IMR-90 (cell line): ENCODE measurements at regions not wholly inside any gene's neighbourhood (a gene's known extent, or its start where the extent isn't known, plus 50 kb on each side); places are given as distances from the start of the nearest gene placed in this dataset.

Experiments
- ATAC-seq: fragments of 200-7000 bp; cut with Tn5 transposase; 2 replicates; pipeline ENCODE4 v1.9.1; 2020; ENCODE audit warnings: low read depth, mild to moderate bottlenecking, moderate library complexity
- BruUV-seq: library from RNA; stranded (reverse); fragments of 400-500 nt; replicated peaks from 2 replicates; lab custom pipeline; 2021; lab: Mats Ljungman, UMichigan
- CTCF ChIA-PET: fragments of 300-600 bp; formaldehyde crosslinking; extraction: SDS; loops from one replicate; lab custom pipeline; 2021; ENCODE audit warnings: antibody characterized with exemption; lab: Yijun Ruan, JAX
- POLR2A ChIA-PET: fragments of 300-600 bp; sonication (Branson Sonifier 250); formaldehyde crosslinking; loops from one replicate; lab custom pipeline; 2022; ENCODE audit warnings: antibody characterized with exemption; ENCODE audit not compliant: unreplicated experiment; lab: Charles Lee
- DNase-seq: peaks from one replicate; pipeline ENCODE4 v3.0.0; 2013
- H2AFZ ChIP-seq: replicated peaks from 2 replicates; pipeline ENCODE3; 2013; ENCODE audit warnings: low read length, mild to moderate bottlenecking; ENCODE audit not compliant: poor library complexity
- H2AK5ac ChIP-seq: 2 replicates; pipeline ENCODE4 v1.6.1; 2013; ENCODE audit warnings: low read depth, low read length, inconsistent platforms
- H2AK9ac ChIP-seq: replicated peaks from 2 replicates; pipeline ENCODE3; 2013; ENCODE audit warnings: mild to moderate bottlenecking, low read depth, low read length, moderate library complexity; ENCODE audit not compliant: poor library complexity
- H2BK120ac ChIP-seq: 2 replicates; pipeline ENCODE4 v1.6.1; 2013; ENCODE audit warnings: low read depth, low read length, inconsistent platforms
- H2BK15ac ChIP-seq: 3 replicates; pipeline ENCODE4 v1.6.1; 2013; ENCODE audit warnings: low read depth, low read length, inconsistent platforms
- H2BK20ac ChIP-seq: 2 replicates; pipeline ENCODE4 v1.6.1; 2013; ENCODE audit warnings: low read depth, mild to moderate bottlenecking, inconsistent platforms, low read length, moderate library complexity
- H2BK5ac ChIP-seq: 2 replicates; pipeline ENCODE4 v1.6.1; 2013; ENCODE audit warnings: mild to moderate bottlenecking, low read depth, low read length, inconsistent platforms; ENCODE audit not compliant: poor library complexity, severe bottlenecking
- H3K14ac ChIP-seq: replicated peaks from 2 replicates; pipeline ENCODE4 v1.6.1; 2013; ENCODE audit warnings: low read depth, low read length, inconsistent platforms
- H3K18ac ChIP-seq: 2 replicates; pipeline ENCODE4 v1.6.1; 2013; ENCODE audit warnings: low read depth, low read length, control low read depth
- H3K23ac ChIP-seq: 2 replicates; pipeline ENCODE4 v1.6.1; 2013; ENCODE audit warnings: low read depth, low read length, inconsistent platforms
- H3K27ac ChIP-seq: 2 replicates; pipeline ENCODE4 v1.5.1; 2013; ENCODE audit warnings: mild to moderate bottlenecking, control low read depth, low read length; ENCODE audit not compliant: insufficient read depth
- H3K27me3 ChIP-seq: 2 replicates; pipeline ENCODE4 v1.6.1; 2013; ENCODE audit warnings: low read length; ENCODE audit not compliant: control insufficient read depth, insufficient read depth
- H3K36me3 ChIP-seq: 2 replicates; pipeline ENCODE4 v1.6.1; 2013; ENCODE audit warnings: low read length, mixed read lengths; ENCODE audit not compliant: control insufficient read depth, insufficient read depth
- H3K4ac ChIP-seq: 2 replicates; pipeline ENCODE4 v1.6.1; 2013; ENCODE audit warnings: low read depth, low read length, inconsistent platforms
- H3K4me1 ChIP-seq: 2 replicates; pipeline ENCODE4 v1.6.1; 2013; ENCODE audit warnings: low read length, mixed read lengths; ENCODE audit not compliant: control insufficient read depth, insufficient read depth
- H3K4me2 ChIP-seq: 2 replicates; pipeline ENCODE4 v1.6.1; 2013; ENCODE audit warnings: low read depth, mild to moderate bottlenecking, control low read depth, low read length, moderate library complexity
- H3K4me3 ChIP-seq: 2 replicates; pipeline ENCODE4 v1.5.1; 2013; ENCODE audit warnings: low read depth, mild to moderate bottlenecking, control low read depth, low read length, moderate library complexity; ENCODE audit not compliant: insufficient read depth
- H3K56ac ChIP-seq: 2 replicates; pipeline ENCODE4 v1.6.1; 2013; ENCODE audit warnings: low read length, inconsistent platforms; ENCODE audit not compliant: insufficient read depth; ENCODE audit errors: extremely low read depth
- H3K79me1 ChIP-seq, 2 experiments: 2 replicates each; pipeline ENCODE4 v1.6.1; 2013; ENCODE audit warnings: low read length in 2 of 2, inconsistent platforms in 1 of 2, low read depth in 1 of 2
- H3K9ac ChIP-seq: 2 replicates; pipeline ENCODE4 v1.6.1; 2013; ENCODE audit warnings: low read depth, low read length, control low read depth
- H3K9me1 ChIP-seq: 2 replicates; pipeline ENCODE4 v1.6.1; 2013; ENCODE audit warnings: low read length, inconsistent platforms; ENCODE audit not compliant: insufficient read depth
- H3K9me3 ChIP-seq: 2 replicates; pipeline ENCODE4 v1.6.1; 2013; ENCODE audit warnings: low read length; ENCODE audit not compliant: control insufficient read depth, insufficient read depth
- H4K20me1 ChIP-seq: 2 replicates; pipeline ENCODE4 v1.6.1; 2013; ENCODE audit warnings: low read length, inconsistent platforms; ENCODE audit not compliant: insufficient read depth
- H4K5ac ChIP-seq: 2 replicates; pipeline ENCODE4 v1.6.1; 2013; ENCODE audit warnings: mild to moderate bottlenecking, low read depth, low read length, control low read depth
- H4K8ac ChIP-seq, 2 experiments: 2 replicates each; pipeline ENCODE4 v1.6.1; 2013; ENCODE audit warnings: low read depth in 2 of 2, low read length in 2 of 2, control low read depth in 1 of 2, inconsistent platforms in 1 of 2
- H4K91ac ChIP-seq: 2 replicates; pipeline ENCODE4 v1.6.1; 2013; ENCODE audit warnings: low read depth, low read length, inconsistent platforms; ENCODE audit not compliant: insufficient read depth
- BHLHE40 ChIP-seq: fragments of 150-350 bp; IDR thresholded peaks from 2 replicates; pipeline ENCODE4 v1.6.1; 2016; ENCODE audit warnings: mild to moderate bottlenecking, low read depth, low read length
- CEBPB ChIP-seq: IDR thresholded peaks from 2 replicates; pipeline ENCODE4 v1.6.1; 2012; ENCODE audit warnings: low read depth, low read length, improper control_type of control experiment
- CHD1 ChIP-seq: IDR thresholded peaks from 2 replicates; pipeline ENCODE4 v1.6.1; 2012; ENCODE audit warnings: low read depth, low read length, improper control_type of control experiment
- CTCF ChIP-seq: conservative IDR thresholded peaks from 2 replicates; pipeline ENCODE4 v1.5.1; 2012; ENCODE audit warnings: mild to moderate bottlenecking, low read depth, low read length, improper control_type of control experiment
- ELK1 ChIP-seq: fragments of 150-350 bp; IDR thresholded peaks from 2 replicates; pipeline ENCODE4 v1.6.1; 2016; ENCODE audit warnings: low read depth, mild to moderate bottlenecking, low read length, moderate library complexity, borderline replicate concordance
- FOS ChIP-seq: fragments of 150-350 bp; IDR thresholded peaks from 2 replicates; pipeline ENCODE4 v1.6.1; 2016; ENCODE audit warnings: low read depth, low read length
- MAFK ChIP-seq: IDR thresholded peaks from 2 replicates; pipeline ENCODE4 v1.6.1; 2012; ENCODE audit warnings: low read depth, low read length, improper control_type of control experiment
- MAZ ChIP-seq: IDR thresholded peaks from 2 replicates; pipeline ENCODE4 v1.6.1; 2012; ENCODE audit warnings: low read depth, mild to moderate bottlenecking, low read length, improper control_type of control experiment, moderate library complexity, borderline replicate concordance
- MXI1 ChIP-seq: IDR thresholded peaks from 2 replicates; pipeline ENCODE4 v1.6.1; 2012; ENCODE audit warnings: low read depth, mild to moderate bottlenecking, low read length, moderate library complexity, borderline replicate concordance
- NFE2L2 ChIP-seq: fragments of 150-350 bp; IDR thresholded peaks from 2 replicates; pipeline ENCODE4 v1.6.1; 2016; ENCODE audit warnings: low read depth, mild to moderate bottlenecking, low read length
- POLR2A ChIP-seq: IDR thresholded peaks from 2 replicates; pipeline ENCODE4 v1.6.1; 2012; ENCODE audit warnings: mild to moderate bottlenecking, low read depth, low read length
- RAD21 ChIP-seq: IDR thresholded peaks from 2 replicates; pipeline ENCODE4 v1.6.1; 2012; ENCODE audit warnings: low read length, improper control_type of control experiment
- RCOR1 ChIP-seq: IDR thresholded peaks from 2 replicates; pipeline ENCODE4 v1.6.1; 2012; ENCODE audit warnings: mild to moderate bottlenecking, low read length, improper control_type of control experiment; ENCODE audit not compliant: insufficient replicate concordance
- RFX5 ChIP-seq: IDR thresholded peaks from 2 replicates; pipeline ENCODE4 v1.8.0; 2012; ENCODE audit warnings: low read depth, mild to moderate bottlenecking, low read length, moderate library complexity
- SMC3 ChIP-seq: fragments of 150-350 bp; IDR thresholded peaks from 2 replicates; pipeline ENCODE4 v1.6.1; 2016; ENCODE audit warnings: low read depth, mild to moderate bottlenecking, antibody characterized with exemption, low read length, moderate library complexity
- USF2 ChIP-seq: fragments of 150-350 bp; IDR thresholded peaks from 2 replicates; pipeline ENCODE4 v1.6.1; 2017; ENCODE audit warnings: mild to moderate bottlenecking, antibody characterized with exemption, low read length, low read depth
- WGBS, 2 experiments: methylation state at CpG; one replicate each; pipeline versions ENCODE4 v1.1.5 to v1.1.7; 2013; ENCODE audit warnings: missing lambda C conversion rate in 2 of 2; ENCODE audit not compliant: insufficient read length in 1 of 2; ENCODE audit errors: extremely low coverage in 2 of 2; 5-methylcytosine and 5-hydroxymethylcytosine counted together
- dilution Hi-C: fragments of 300-500 bp; cut with HindIII; formaldehyde crosslinking; loops from one replicate; pipeline ENCODE4 v1.14.3; 2018; ENCODE audit warnings: low sequenced_read_pairs; ENCODE audit not compliant: unreplicated experiment
- in situ Hi-C: fragments of 300-500 bp; cut with MboI; formaldehyde crosslinking; loops from 3 replicates; pipeline ENCODE4 v1.14.3; 2019; ENCODE audit warnings: low sequenced_read_pairs, inconsistent platforms, mixed read lengths
- intact Hi-C: fragments of 100-400 bp; cut with micrococcal nuclease; formaldehyde crosslinking; loops from 2 replicates; pipeline ENCODE4 v1.10.0; 2022

GRCh38 chr3:68072062-68072461 lies 417.6 kb upstream of the SUCLG2 start:
- no peak overlapping the region for H3K56ac ChIP-seq
- TF ChIP-seq BHLHE40 (no peak), MAZ (no peak), RCOR1 (no peak), FOS (no peak), POLR2A (no peak), CTCF (no peak), MXI1 (no peak), SMC3 (no peak), ELK1 (no peak), MAFK (no peak), CEBPB (no peak), RAD21 (no peak), NFE2L2 (no peak), RFX5 (no peak), CHD1 (no peak), USF2 (no peak)
- in situ Hi-C loops (no loop called here), intact Hi-C loops (no loop called here), dilution Hi-C loops (no loop called here)
- H3K4ac ChIP-seq = no peak overlapping the region
- ATAC-seq (no peak), DNase-seq (no peak)
- H2AK5ac ChIP-seq = no peak overlapping the region
- no peak overlapping the region for H3K14ac ChIP-seq
- no peak overlapping the region for H3K27ac ChIP-seq
- no peak overlapping the region for H4K91ac ChIP-seq
- H3K23ac ChIP-seq = no peak overlapping the region
- H2BK20ac ChIP-seq = no peak overlapping the region
- no peak overlapping the region for H4K8ac ChIP-seq
- H2AK9ac ChIP-seq = no peak overlapping the region
- H3K9me1 ChIP-seq = no peaks in the 10 kb centered on the region
- BruUV-seq = no TSS peak
- ChIA-PET POLR2A (no interaction called here), CTCF (no interaction called here)
- no peak overlapping the region for H4K5ac ChIP-seq
- no peaks in the 10 kb centered on the region for H3K36me3 ChIP-seq
- no peak overlapping the region for H2AFZ ChIP-seq
- H4K20me1 ChIP-seq = no peaks in the 10 kb centered on the region
- 41% methylated on average over 3 of the region's 3 CpGs; no CpG with 5 or more reads in 1 of the 2 experiments for WGBS, 2 experiments
- no peak overlapping the region for H3K4me3 ChIP-seq
- no peaks in the 10 kb centered on the region for H3K79me1 ChIP-seq
- H3K27me3 ChIP-seq = no peaks in the 10 kb centered on the region
- H2BK5ac ChIP-seq = no peak overlapping the region
- no peak overlapping the region for H2BK120ac ChIP-seq
- no peak overlapping the region for H3K4me2 ChIP-seq
- H3K18ac ChIP-seq = no peak overlapping the region
- no peaks in the 10 kb centered on the region for H3K4me1 ChIP-seq
- peaks cover 2% of the 10 kb centered on the region for H3K9me3 ChIP-seq
- no peak overlapping the region for H3K9ac ChIP-seq
- no peak overlapping the region for H2BK15ac ChIP-seq
